ENCODE measurements at regions not wholly inside any gene's neighbourhood (a gene's known extent, or its start where the extent isn't known, plus 50 kb on each side); places are given as distances from the start of the nearest gene placed in this dataset.
"Not testable (repeated sequence)": the region's sequence is repeated elsewhere in the genome, so short reads cannot be mapped to it uniquely, and the experiment has no call there.

DNA sequence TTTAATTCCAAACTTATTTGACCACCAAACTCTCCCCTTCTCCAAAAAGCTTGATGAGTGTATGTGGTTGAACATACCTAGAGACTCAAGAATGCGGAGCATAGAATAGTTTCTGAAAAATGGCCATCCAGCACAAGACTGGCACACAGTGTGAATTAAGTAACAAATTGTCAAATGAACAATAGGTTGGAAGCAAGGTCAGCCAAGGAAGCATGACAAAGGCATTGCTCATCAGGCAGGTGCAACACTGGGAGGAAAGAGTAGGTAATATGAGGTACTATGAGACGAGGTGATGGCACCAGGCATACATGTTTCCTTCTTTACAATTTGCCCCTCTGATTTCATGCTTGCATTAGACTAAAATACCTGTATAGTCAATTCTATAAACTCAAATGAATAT lies 73.7 kb downstream of the DKK1 start:
- Histone ChIP-seq H3K4me3 (ENCODE audit: low read depth, low read length) (no peak overlapping the region), H3K36me3 (ENCODE audit: control insufficient read depth, insufficient read depth, low read length) (no peaks in the 10 kb centered on the region), H3K27me3 (ENCODE audit: control insufficient read depth, insufficient read depth, low read length) (no peaks in the 10 kb centered on the region)
- DNase-seq (ENCODE audit: low read depth): peak; percentile 31
- TF ChIP-seq, protein P1, sequence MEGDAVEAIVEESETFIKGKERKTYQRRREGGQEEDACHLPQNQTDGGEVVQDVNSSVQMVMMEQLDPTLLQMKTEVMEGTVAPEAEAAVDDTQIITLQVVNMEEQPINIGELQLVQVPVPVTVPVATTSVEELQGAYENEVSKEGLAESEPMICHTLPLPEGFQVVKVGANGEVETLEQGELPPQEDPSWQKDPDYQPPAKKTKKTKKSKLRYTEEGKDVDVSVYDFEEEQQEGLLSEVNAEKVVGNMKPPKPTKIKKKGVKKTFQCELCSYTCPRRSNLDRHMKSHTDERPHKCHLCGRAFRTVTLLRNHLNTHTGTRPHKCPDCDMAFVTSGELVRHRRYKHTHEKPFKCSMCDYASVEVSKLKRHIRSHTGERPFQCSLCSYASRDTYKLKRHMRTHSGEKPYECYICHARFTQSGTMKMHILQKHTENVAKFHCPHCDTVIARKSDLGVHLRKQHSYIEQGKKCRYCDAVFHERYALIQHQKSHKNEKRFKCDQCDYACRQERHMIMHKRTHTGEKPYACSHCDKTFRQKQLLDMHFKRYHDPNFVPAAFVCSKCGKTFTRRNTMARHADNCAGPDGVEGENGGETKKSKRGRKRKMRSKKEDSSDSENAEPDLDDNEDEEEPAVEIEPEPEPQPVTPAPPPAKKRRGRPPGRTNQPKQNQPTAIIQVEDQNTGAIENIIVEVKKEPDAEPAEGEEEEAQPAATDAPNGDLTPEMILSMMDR (IDR thresholded peaks at IDR 0.05; ENCODE audit: insufficient read depth, low read length, poor library complexity, severe bottlenecking): no peak

DNA sequence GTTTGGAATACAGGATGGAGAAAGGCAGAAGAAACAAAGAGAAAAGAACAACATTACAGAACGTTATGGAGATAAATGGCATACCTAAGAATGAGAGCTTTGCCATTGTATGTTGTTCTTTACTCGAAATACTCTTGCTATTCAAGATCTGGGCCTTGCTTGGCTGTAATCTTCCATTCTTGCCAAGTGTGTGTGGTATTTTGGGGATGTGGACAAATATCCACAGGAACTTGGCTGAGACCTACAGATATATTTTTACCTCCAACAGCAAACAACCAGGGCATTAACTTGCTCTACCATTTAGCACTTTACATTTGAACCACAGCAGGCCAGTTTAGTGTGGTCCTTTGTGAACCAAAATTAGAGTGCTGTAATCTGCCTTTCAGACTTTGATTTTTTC lies 76.3 kb downstream of the DKK1 start:
- Histone ChIP-seq H3K4me3 (ENCODE audit: low read depth, low read length) (no peak overlapping the region), H3K27me3 (ENCODE audit: control insufficient read depth, insufficient read depth, low read length) (no peaks in the 10 kb centered on the region), H3K36me3 (ENCODE audit: control insufficient read depth, insufficient read depth, low read length) (no peaks in the 10 kb centered on the region)
- TF ChIP-seq, protein P1 (IDR thresholded peaks at IDR 0.05; ENCODE audit: insufficient read depth, low read length, poor library complexity, severe bottlenecking): no peak
- no peak for DNase-seq (ENCODE audit: low read depth)

DNA sequence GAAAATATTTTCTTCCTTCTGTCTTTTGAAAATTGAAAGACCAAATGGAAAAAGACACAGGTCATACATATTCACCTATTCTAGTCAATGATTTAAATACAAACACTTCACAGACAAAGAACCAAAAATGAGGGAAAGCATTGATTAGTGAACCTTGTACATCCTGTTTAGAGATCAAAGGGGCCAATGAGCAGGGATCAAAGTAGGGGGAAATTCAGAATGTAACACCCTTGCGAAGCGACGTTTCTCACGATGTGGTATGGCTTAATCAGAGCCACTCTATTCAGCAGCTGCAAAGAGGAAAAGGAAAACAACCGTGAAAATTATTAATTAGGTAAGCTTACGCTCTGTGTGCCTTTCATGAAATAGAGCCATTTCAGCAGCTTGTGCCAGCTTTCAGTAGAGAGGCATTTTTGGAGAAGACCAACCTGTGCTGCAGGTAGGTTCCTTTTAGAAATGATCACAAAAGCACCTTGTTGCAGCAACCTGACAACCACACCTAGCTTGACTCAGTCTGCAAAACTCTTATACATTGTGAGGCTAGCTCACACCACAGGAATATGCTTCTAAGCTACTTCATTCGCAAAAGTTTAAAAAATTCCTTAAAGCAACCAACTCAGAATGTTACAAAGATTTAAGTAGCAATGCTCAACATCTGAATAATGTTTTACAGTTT lies 78.0 kb downstream of the DKK1 start:
- TF ChIP-seq, protein P1 (IDR thresholded peaks at IDR 0.05; ENCODE audit: insufficient read depth, low read length, poor library complexity, severe bottlenecking): no peak
- Histone ChIP-seq H3K36me3 (ENCODE audit: control insufficient read depth, insufficient read depth, low read length) (no peaks in the 10 kb centered on the region), H3K27me3 (ENCODE audit: control insufficient read depth, insufficient read depth, low read length) (no peaks in the 10 kb centered on the region), H3K4me3 (ENCODE audit: low read depth, low read length) (no peak overlapping the region)
- DNase-seq (ENCODE audit: low read depth): no peak

DNA sequence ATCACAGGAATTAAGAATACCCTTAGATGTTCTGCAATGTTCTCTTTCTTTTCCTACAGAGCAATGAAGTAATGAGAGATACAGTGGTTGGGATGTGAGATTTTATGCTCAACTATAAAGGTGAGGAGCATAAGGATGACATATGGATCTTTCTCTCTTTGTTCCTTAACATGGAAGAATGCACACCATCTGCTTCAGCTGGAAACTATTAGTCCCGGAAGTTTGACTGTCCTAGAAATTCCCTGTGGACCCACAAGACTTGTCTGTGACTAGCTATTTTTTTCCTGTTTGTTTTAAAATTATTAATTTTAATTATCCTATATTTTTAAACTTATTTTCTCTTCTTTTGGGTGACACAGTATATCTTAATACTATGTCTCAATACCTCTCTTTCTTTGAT lies 80.2 kb downstream of the DKK1 start:
- TF ChIP-seq, protein P1 (IDR thresholded peaks at IDR 0.05; ENCODE audit: insufficient read depth, low read length, poor library complexity, severe bottlenecking): no peak
- Histone ChIP-seq H3K4me3 (ENCODE audit: low read depth, low read length) (no peak overlapping the region), H3K27me3 (ENCODE audit: control insufficient read depth, insufficient read depth, low read length) (no peaks in the 10 kb centered on the region), H3K36me3 (ENCODE audit: control insufficient read depth, insufficient read depth, low read length) (no peaks in the 10 kb centered on the region)
- DNase-seq (ENCODE audit: low read depth): no peak

DNA sequence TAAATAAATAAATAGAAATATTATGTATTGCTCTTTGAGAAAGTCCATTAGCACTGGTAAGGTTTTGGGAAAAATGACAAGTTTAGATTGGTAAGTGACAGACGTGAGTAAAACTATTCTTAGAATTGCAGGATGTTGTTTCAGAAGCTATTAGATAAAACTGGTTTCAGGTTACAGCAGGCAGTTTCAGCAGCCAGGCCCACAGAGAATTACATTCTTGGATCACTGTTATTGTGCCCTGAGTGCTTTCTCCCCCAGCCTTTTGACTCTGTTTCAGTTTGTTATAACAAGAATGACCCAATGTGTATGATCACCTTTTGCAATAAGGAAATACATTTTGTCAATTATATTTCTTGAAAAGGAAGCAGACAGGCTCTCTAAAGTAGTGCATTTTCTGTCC lies 86.5 kb downstream of the DKK1 start:
- DNase-seq (ENCODE audit: low read depth): no peak
- no peaks in the 10 kb centered on the region for H3K36me3 ChIP-seq (ENCODE audit: control insufficient read depth, insufficient read depth, low read length)
- H3K27me3 ChIP-seq (ENCODE audit: control insufficient read depth, insufficient read depth, low read length): no peaks in the 10 kb centered on the region
- TF ChIP-seq, protein P1 (IDR thresholded peaks at IDR 0.05; ENCODE audit: insufficient read depth, low read length, poor library complexity, severe bottlenecking): no peak
- H3K4me3 ChIP-seq (ENCODE audit: low read depth, low read length): no peak overlapping the region

DNA sequence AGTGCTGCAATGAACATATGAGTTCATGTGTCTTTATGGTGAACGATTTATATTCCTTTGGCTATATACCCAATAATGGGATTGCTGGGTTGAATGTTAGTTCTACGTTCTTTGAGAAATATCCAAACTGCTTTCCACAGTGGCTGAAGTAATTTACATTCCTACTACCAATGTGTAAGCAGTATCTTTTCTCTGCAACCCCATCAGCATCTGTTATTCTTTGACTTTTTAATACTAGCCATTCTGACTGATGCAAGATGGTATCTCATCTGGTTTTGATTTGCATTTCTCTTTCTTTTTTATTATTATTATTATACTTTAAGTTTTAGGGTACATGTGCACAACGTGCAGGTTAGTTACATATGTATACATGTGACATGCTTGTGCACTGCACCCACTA lies 89.7 kb downstream of the DKK1 start:
- not testable (repeated sequence) for H3K4me3 ChIP-seq (ENCODE audit: low read depth, low read length); H3K36me3 ChIP-seq (ENCODE audit: control insufficient read depth, insufficient read depth, low read length); H3K27me3 ChIP-seq (ENCODE audit: control insufficient read depth, insufficient read depth, low read length); DNase-seq (ENCODE audit: low read depth)
